Hematopoietic multipotent progenitor cell treated with erythropoietin and hydrocortisone succinate and interleukin-3 and kit ligand, for 4 days (in vitro differentiated cells): ENCODE measurements at regions not wholly inside any gene's neighbourhood (a gene's known extent, or its start where the extent isn't known, plus 50 kb on each side); places are given as distances from the start of the nearest gene placed in this dataset.
A peak's percentile ranks its signal among the peaks of the same experiment; 100 is the strongest.
"Not testable (repeated sequence)": the region's sequence is repeated elsewhere in the genome, so short reads cannot be mapped to it uniquely, and the experiment has no call there.

Experiments
- DNase-seq: peaks from one replicate; pipeline ENCODE4 v3.0.0-alpha.2; 2015

DNA sequence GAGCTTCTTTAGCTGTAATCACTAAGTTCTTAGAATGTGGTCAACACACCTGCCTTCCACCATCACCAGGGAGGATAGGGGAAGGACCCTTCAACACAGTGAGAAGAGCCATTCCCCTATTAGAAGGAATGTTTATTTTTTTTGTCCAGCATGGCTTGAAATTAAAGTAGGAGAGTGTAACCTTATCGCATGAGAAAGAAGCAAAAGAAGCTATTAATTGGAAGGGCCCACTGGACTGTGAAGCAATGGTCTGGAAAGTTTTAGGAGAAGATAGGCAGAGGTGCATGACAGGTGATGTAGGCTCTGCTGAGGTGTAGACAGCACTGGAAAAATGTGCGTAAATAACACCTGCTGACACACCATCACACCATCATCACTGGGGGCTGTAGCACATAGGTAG, 1526.0 kb downstream of the MAT2B start:
- no peak for DNase-seq

DNA sequence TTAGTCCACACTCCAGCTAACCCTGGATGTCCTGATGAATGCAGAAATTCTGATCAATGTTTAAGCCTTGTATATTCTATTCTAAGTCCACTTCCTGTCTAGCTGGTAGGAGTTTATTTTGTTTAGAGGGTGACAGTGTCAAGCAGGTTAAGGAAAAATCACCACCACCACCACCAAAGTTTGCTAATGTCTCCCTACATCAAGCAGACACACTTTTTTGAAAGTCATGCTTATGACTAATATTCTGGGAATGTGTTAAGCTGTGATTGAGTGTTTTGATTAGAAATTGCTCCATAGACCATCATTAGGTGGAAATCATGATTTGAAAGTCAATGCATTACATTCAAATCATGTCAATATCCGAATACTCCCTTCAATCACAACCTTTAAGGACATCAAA, 1530.1 kb downstream of the MAT2B start:
- no peak for DNase-seq

DNA sequence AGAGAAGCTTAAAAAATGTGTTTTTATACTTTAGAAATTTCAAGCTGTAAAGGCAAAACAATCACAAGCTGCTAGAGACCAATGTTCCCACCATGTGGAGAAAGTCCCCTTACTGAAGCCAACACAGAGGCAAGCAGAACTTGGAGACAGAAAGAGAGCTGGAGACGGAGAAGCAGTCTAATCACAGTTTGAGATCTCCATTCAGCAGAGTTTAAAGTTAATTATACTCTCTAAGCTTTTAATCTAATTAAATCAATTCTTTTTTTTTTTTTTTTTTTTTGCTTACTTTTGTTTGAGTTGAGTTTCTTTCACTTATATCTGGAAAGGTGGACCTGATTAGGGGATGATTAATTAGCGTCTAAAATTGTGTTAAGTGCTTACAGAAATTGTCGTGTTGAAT, 1534.3 kb downstream of the MAT2B start:
- DNase-seq: no peak

DNA sequence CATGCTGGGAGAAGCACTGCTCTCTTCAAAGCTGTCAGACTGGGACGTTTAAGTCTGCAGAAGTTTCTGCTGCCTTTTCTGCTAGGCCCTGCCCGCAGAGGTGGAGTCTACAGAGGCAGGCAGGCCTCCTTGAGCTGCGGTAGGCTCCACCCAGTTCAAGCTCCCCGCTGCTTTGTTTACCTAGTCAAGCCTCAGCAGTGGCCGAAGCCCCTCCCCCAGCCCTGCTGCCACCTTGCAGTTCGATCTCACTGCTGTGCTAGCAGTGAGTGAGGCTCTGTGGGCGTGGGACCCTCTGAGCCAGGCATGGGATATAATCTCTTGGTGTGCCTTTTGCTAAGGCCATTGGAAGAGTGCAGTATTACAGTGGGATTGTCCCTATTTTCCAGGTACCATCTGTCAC, 1540.5 kb downstream of the MAT2B start:
- not testable (repeated sequence) for DNase-seq

DNA sequence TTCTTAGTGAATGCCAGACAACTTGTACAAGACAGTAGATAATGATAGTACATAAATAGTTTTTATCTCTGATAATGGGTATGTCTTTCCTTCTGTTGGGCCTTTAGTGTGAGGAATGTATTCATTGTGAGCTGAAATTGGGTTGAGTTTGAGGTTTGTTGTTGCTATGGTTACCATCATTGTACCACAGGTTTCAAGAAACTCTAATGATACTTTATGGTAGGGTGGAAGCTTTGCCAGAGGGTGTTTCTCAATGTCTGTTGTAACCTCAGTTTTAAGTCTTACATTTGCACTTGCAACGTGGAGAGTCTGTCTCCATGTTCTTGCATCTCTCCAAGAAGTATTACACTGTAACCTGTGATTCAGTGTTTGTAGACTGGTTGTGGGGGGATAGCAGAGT, 1550.1 kb downstream of the MAT2B start:
- peak; percentile 53 for DNase-seq

DNA sequence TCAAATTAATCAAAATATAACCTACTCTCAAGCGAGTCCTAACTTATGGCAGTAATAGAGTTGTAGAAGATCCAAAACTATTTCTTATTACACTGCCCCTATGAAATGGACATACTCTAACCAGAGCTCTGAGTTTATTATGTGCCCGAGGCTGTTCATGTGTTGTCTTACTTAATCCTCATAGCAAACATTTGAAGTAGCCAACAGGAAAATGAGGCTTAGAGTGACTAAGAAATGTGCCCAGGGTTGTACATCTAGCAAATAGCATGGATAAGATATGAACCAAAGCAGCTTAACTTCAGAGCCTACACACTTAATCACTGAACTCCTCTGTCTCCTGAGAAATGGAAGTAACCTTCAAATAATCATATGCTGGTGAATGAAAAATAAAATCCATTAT, 1551.7 kb downstream of the MAT2B start:
- no peak for DNase-seq

DNA sequence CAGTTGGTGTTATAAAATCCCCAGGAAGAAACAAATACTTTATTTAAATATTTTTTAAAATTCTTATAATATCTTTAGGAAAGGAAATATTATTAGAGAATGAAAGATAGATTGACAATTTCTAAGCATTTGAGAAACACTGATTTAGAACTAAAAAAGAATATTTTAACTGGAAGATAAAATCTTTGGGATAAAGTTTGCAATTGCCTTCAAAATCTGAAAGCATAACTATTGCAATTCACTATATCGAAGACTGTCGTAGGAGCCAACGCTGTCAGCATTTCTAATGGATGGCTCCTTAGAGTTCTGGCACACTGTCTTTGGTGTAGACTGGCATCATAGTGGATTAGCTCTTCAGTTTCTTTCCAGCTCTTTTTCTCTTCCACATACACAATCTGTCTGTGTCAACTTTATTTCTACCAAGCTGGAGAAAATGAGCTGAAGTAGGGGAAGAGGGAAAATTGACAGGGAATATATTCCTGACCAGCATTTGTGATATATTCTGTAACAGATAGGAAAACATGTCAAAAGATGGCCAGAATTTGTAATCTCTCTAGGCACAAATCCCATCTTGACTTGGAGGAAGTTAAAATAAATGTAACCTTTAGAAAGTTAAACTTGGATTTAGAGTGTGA, 1561.4 kb downstream of the MAT2B start:
- no peak for DNase-seq

DNA sequence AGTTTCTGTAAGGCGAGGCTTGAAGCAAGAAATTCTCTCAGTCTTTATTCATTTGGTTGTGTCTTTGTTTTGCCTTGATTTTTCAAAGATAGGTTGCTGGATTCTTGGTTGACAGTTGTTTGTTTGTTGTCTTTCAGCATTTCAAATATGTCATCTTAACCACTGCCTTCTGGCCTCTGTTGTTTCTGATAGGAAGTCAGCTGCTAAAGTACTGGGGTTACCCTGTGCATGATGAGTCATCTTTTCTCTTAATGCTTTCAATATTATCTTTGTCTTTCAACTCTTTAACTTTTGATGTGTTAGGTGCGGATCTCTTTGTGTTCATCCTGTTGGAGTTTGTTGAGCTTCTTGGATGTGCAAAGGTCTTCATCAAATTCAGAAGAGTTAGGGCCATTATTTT, 1571.3 kb downstream of the MAT2B start:
- DNase-seq: peak; percentile 32

DNA sequence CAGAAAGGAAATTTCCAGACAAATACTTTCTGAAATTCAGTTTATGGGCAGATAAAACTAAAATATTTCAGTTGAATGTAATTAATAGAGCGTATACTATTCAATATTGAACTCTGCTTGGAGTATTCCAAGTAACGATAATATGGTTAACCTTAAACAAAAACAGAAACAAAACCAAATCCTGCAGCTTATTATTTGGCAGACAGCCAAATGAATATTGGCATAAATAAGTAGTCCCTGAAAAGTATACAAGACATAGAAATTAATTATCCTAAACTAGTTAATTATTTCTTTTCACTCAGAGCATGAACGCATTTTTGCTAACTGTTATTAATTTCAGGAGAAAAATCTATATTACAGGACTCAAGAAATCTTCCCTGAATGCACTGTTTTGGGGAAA, 1574.0 kb downstream of the MAT2B start:
- no peak for DNase-seq

DNA sequence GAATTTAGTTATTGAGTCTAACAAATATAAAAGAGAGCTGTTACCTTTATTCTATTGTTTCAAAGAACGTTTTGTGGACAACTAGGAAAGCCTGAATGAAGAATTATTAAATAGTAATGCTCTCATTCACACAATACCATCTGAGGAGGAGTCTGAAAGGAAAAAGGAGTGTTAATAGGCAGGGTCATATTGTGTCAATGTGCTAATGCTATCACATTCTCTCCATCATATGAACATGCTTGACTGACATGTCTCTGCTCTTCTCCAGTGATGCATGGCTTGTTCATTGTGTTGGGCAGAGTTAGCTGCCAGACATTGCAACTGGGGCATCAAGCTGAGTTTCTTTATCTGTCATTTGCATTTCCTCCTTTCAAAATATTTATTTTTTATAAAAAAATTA, 1578.0 kb downstream of the MAT2B start:
- no peak for DNase-seq

DNA sequence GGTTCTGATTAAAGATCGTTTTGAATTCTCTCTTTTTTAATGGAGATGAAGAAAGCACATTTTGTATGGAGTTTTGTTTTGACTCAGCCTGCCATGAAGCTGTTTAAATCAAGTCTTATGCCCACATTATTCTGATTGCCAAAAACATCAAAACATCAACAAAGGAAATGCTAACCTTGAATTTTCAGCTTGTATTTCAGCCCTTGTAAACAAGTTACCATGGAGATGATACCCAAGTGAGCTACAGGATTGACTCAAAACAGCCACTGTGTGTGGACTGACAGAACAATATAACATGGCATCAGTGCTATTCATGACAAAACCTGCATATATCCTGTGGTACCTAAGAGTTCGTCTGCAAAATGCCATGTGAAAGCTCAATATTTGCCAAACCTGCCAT, 1581.0 kb downstream of the MAT2B start:
- DNase-seq: no peak

DNA sequence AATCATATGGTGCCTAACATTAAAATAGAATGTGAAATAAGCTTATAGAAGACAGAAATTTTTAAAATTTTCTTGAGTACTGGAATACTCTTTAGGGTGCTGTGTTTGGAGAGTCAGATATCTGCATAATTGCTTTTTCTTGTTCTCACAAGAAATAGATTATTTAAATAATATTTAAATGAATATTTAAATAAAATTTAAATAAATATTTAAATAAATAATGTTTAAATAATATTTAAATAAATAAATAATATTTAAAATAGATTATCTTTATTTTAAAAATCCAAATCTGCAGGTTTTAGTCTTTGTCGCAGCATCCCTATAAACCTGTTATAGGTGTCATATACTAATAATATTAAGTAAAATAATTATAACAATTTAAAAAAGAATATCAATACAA, 1589.4 kb downstream of the MAT2B start:
- DNase-seq: no peak

DNA sequence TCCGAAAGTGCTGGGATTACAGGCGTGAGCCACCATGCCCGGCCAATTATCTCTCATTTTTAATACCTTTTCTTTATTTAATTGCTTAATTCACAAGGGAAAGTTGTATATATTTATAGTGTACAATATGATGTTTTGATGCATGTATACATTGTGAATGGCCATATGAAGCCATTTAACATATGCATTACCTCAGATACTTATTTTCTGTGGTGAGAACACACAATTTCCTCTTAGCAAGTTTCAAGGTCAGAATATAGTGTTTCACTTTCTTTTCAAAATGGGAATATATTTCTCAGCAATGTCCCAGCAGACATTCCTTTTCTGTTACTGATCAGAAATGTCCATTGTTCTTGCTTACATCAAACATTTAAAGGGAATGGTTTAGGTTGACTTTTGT, 1596.3 kb downstream of the MAT2B start:
- no peak for DNase-seq

DNA sequence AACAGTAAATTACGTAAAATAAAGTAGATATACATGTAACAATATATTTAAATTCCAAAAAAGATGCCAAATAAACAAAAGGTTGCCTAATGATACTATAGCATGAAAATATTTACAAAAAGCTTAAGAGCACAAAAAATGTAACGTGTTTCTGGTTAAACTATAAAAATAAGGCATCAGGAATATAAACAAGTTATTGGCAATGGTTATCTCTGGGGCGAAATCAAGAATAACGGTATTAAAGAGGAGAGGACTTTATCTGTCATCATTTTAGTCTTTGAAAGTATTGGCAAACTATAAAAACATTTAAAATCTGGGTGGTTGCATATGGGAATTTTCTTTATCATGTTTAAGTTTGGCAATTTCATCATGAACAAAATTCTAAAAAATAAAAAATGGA, 1599.2 kb downstream of the MAT2B start:
- DNase-seq: no peak

DNA sequence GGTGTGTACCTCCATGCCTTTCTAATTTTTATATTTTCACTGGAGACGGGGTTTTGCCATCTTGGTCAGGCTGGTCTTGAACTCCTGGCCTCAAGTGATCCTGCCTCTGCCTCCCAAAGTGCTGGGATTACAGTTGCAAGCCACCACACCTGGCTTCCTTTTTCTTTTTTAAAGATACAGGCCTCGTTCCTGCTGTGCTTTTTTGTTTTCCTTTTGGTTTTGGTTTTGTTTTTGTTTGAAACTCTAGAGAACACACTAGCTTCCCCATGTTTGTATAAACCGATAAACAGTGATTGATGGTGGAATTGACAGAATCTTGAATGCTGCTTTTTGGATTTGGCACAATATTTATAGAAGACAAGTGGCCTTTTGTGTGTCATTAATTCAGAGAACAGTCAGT, 1603.4 kb downstream of the MAT2B start:
- no peak for DNase-seq

DNA sequence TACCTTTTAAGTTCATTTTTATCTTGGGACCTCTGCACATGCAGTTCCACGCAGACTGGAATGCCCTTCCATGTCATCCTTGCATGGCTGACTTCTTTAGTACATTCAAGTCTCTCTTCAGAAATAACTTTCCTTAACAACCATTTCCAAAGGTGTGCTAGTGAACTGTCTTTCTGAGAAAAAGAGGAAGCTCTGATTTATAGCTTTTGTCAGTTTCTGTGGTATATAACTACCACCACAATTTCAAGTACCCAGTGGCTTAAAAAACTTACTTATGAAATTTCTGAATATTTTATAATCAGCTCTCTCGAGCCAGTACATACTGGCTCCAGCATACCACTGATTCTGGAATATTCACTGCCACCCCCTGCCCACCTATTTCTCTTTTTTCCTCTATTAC, 1613.8 kb downstream of the MAT2B start:
- DNase-seq: peak; percentile 50

DNA sequence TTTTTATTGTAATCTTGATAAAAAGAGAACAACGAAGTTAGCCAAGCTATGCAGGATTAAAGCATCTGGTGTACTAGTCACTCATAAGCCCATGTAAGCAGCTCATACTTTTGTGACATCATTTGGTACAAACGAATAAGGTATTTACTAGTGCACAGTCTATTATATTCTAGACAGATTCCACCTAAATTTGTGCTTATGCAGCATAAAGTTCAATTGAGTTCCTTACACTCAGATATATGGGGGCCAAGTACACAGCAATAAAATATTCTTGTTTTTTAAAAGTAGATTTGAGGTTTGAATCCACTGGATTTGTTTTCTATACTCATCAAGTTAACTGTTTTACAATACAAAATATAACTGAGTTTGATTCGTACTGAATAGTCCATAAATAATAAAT, 1621.2 kb downstream of the MAT2B start:
- DNase-seq: no peak

DNA sequence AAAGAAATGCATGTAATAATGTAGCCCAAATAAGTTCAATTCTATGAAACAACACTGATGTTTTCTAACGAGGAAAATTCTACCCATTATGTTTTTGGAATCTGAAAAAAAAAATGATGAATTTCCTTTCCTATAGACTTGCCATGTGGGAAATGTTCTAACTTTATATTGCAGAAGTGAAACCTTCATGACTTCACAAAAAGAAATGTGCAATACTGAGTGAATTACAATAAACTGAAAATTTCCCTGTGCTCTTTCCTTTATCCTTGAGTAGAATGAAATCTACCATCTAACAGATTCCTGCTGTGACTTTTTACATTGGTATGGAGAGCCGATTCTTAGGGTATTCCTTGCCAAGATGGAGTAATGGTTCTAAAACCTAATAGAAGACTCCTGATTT, 1622.5 kb downstream of the MAT2B start:
- DNase-seq: no peak

DNA sequence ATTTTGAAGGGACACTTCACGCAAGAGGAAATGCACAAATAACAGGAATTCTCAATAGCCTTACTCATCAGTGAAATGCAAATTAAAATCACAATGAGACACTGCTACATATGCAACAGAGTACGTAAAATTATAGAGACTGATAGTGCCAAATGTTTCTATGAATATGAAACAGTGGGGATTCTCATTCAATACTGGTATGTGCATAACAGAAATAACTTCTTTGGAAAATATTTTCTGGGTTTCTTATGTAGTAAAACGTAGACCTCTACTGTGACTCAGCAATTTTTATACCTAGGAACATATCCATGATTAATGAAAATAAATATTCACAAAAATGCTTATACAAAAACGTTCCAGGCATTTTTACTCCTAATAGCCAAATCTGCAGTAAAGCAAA, 1625.2 kb downstream of the MAT2B start:
- no peak for DNase-seq

DNA sequence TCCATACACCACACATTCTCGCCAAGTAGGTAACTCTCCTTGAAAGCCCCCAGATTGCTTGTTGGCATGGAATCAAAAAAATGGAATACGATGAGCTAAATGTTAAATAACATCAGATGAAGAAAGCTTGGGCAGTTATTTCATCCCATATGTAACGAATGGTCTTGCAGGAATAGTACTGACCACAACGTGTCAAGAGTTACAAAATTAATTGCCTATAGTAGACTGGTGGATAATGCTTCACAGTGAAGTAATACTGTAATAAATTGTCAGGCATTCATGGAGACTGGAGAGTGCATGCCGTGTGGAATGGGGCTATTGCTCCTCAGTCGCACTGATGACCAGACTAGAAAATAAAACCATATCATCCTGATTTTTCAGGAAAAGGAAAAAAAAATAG, 1628.7 kb downstream of the MAT2B start:
- DNase-seq: no peak

DNA sequence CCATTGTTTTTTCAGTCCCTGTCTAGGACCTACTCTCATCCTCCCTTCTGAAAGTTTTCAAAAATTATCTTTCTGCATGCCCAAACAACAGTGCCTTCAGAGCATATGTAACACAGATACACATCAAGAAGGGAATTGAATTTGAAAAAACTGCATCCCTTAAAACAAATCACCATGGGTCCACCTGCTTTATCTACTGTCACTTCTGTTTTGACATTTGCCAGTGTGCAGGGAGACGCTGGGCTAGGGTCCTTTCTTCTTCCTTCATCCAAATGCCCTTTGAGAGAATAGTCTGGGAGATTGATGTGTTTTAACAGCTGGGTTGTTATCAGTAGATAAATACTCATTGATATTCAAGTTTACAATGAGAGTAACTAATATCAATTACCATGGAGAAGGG, 1630.1 kb downstream of the MAT2B start:
- no peak for DNase-seq

DNA sequence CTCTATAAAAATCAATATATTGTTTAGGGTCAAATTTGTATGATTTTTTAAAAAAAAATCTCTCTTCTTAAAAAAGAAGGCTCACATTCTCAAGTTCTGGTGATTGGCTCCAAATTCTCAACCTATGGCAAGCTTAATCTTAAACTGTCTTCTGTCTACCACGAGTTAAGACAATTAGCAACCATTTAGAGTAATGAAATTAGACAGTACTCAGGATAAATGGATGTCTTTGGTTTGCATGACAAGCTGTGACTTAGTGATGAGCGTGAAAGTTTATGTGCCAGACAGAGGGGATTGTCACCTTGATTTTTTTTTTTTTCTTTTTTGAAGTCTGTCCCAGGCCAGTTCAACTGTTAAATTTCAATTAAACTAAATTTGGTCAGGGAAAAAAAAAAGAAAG, 1632.3 kb downstream of the MAT2B start:
- no peak for DNase-seq

DNA sequence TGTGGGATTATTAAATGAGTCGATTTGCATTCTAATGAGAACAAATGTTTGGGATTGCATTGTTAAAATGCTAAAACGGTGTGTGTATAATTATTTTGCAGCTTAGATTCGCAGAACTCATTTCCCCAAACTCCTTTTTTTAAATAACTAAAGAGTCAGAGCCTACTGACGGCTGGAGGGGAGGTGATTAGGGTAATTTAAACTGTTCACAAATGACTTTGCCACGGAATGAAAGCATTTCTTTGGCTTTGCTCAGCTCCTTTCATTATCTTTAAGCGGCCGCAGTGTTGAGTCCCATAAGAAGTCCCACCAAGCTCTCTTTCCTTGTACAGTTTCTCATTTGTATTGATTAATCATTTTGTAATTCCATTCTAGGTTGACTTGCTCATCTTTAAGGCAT, 1632.8 kb downstream of the MAT2B start:
- no peak for DNase-seq

DNA sequence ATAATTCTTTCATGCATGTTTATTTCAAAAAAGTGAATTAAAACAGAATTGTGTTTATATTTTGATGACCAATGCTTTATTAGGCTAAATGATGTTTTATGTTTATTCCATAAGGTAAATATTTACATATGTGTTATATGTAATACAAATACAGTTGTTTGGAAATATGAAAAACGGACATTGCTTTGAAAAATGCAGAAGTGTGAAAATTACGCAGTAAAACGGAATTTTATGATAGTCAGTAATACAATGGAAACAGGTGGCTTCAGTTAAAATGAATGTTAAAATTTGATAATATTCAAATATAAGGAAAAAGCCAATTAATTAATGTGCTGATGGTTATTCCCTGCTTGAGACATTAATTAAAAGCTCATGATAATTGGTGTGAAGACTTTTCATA, 1633.8 kb downstream of the MAT2B start:
- no peak for DNase-seq

DNA sequence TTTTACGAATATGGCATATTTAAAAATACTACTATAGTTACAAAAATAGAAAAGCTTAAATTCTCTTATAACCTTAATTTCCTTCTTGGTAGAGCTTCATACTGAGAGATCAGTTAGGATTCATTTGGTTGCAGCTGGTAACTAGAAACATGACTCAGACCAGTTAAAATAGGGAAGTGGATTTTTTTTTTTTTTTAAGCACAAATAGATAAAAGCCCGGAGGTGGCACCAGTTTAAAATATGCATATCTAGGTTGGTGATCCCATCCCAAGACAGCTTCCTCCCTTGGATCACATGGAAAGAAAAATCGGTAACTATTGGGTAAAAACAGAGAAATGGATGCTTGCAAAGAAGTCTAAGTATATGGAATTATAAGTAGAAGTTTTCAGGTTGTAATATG, 1634.3 kb downstream of the MAT2B start:
- DNase-seq: peak; percentile 87

DNA sequence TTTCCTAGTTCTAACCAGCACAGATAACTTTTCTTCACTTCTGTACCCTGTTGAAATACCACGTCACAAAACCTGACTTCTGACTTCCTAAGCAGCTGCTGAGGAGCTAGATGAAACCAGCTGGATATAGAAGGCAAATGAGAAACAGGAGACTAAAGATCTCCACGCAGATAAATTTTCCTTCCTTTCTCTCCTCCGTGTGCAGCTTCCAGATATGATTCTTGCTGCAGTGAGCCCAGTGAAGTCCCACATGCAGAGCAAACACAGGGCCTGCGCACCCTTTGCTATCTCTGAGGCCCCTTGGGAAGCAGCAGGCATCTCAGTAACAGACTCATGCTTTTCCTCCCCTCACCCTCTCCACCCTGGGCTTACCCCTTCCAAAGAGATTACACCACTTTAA, 1638.3 kb downstream of the MAT2B start:
- DNase-seq: peak; percentile 55
